Activated B cell treated with CpG ODN at 0.5 μM for 24 hours (primary cell): ENCODE measurements at regions not wholly inside any gene's neighbourhood (a gene's known extent, or its start where the extent isn't known, plus 50 kb on each side); places are given as distances from the start of the nearest gene placed in this dataset.
"Not testable (repeated sequence)": the region's sequence is repeated elsewhere in the genome, so short reads cannot be mapped to it uniquely, and the experiment has no call there.

Experiments
- ATAC-seq: fragments of 200-7000 bp; cut with Tn5 transposase; one replicate; pipeline ENCODE4 v1.10.0; 2021; ENCODE audit warnings: low read depth, mild to moderate bottlenecking, moderate library complexity
- CTCF ChIA-PET: fragments of 350-600 bp; sonication (Branson Sonifier 250); formaldehyde crosslinking; loops from one replicate; lab custom pipeline; 2021; ENCODE audit warnings: antibody characterized with exemption; lab: Charles Lee
- POLR2A ChIA-PET: fragments of 350-600 bp; sonication (Branson Sonifier 250); formaldehyde crosslinking; loops from one replicate; lab custom pipeline; 2021; ENCODE audit warnings: antibody characterized with exemption; lab: Charles Lee
- DNase-seq: peaks from one replicate; pipeline ENCODE4 v3.0.0; 2022
- H3K27ac Mint-ChIP-seq: one replicate; pipeline ENCODE4 v1.8.0; 2020; ENCODE audit warnings: mixed read lengths
- H3K27me3 Mint-ChIP-seq: one replicate; pipeline ENCODE4 v1.8.0; 2021; ENCODE audit warnings: mixed read lengths
- H3K36me3 Mint-ChIP-seq: one replicate; pipeline ENCODE4 v1.8.0; 2021; ENCODE audit warnings: low read depth, mixed read lengths
- H3K4me1 Mint-ChIP-seq: one replicate; pipeline ENCODE4 v1.8.0; 2021; ENCODE audit warnings: mixed read lengths
- H3K4me3 Mint-ChIP-seq: one replicate; pipeline ENCODE4 v1.8.0; 2020; ENCODE audit warnings: mild to moderate bottlenecking, mixed read lengths
- H3K9me3 Mint-ChIP-seq: one replicate; pipeline ENCODE4 v1.8.0; 2020; ENCODE audit warnings: mixed read lengths
- CTCF ChIP-seq: fragments of 200-600 bp; IDR thresholded peaks from one replicate; pipeline ENCODE4 v1.8.0; 2022; ENCODE audit warnings: antibody characterized with exemption, mild to moderate bottlenecking
- intact Hi-C: fragments of 100-400 bp; cut with micrococcal nuclease; formaldehyde crosslinking; loops from one replicate; pipeline ENCODE4 v1.15.1; 2024

- Mint-ChIP-seq H3K27ac (no peak overlapping the region), H3K36me3 (no peaks in the 10 kb centered on the region), H3K4me3 (no peak overlapping the region), H3K4me1 (no peaks in the 10 kb centered on the region), H3K27me3 (no peaks in the 10 kb centered on the region), H3K9me3 (no peaks in the 10 kb centered on the region)
- intact Hi-C loops, result no loop called here
- ChIA-PET CTCF (interaction anchor here (0.9 kb wide), 1 partner anchor 8 kb away, joined by 3 read pairs; no protein-coding TSS in a partner anchor), POLR2A (no interaction called here)
- no peak for ATAC-seq
- no peak for DNase-seq
- TF ChIP-seq CTCF, result no peak
Measured at GRCh38 chr5:165035520-165035919, 1530.1 kb downstream of the MAT2B start.

- Mint-ChIP-seq H3K9me3 (peaks cover 3% of the 10 kb centered on the region), H3K4me1 (no peaks in the 10 kb centered on the region), H3K36me3 (no peaks in the 10 kb centered on the region), H3K27ac (no peak overlapping the region), H3K4me3 (no peak overlapping the region), H3K27me3 (no peaks in the 10 kb centered on the region)
- ATAC-seq (no peak), DNase-seq (no peak)
- ChIA-PET POLR2A (no interaction called here), CTCF (no interaction called here)
- TF ChIP-seq CTCF, result no peak
- intact Hi-C loops, result no loop called here
Measured at GRCh38 chr5:165039748-165040147, 1534.3 kb downstream of the MAT2B start.

- H3K27me3 Mint-ChIP-seq, ATAC-seq, POLR2A ChIA-PET, H3K4me1 Mint-ChIP-seq, H3K27ac Mint-ChIP-seq, DNase-seq, H3K4me3 Mint-ChIP-seq, intact Hi-C loops, H3K36me3 Mint-ChIP-seq, H3K9me3 Mint-ChIP-seq, CTCF ChIA-PET: not testable (repeated sequence)
Measured at GRCh38 chr5:165045941-165046340, 1540.5 kb downstream of the MAT2B start.

DNA sequence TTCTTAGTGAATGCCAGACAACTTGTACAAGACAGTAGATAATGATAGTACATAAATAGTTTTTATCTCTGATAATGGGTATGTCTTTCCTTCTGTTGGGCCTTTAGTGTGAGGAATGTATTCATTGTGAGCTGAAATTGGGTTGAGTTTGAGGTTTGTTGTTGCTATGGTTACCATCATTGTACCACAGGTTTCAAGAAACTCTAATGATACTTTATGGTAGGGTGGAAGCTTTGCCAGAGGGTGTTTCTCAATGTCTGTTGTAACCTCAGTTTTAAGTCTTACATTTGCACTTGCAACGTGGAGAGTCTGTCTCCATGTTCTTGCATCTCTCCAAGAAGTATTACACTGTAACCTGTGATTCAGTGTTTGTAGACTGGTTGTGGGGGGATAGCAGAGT lies 1550.1 kb downstream of the MAT2B start:
- ChIA-PET POLR2A (no interaction called here), CTCF (no interaction called here)
- Mint-ChIP-seq H3K27ac (no peak overlapping the region), H3K4me1 (no peaks in the 10 kb centered on the region), H3K36me3 (no peaks in the 10 kb centered on the region), H3K9me3 (peaks cover 2% of the 10 kb centered on the region), H3K4me3 (no peak overlapping the region), H3K27me3 (no peaks in the 10 kb centered on the region)
- intact Hi-C loops, result no loop called here
- TF ChIP-seq CTCF, result no peak
- ATAC-seq (no peak), DNase-seq (no peak)

GRCh38 chr5:165057145-165057544 lies 1551.7 kb downstream of the MAT2B start:
- CTCF ChIA-PET, result no interaction called here
- no peak overlapping the region for H3K27ac Mint-ChIP-seq
- DNase-seq (no peak), ATAC-seq (no peak)
- no peaks in the 10 kb centered on the region for H3K27me3 Mint-ChIP-seq
- no peak overlapping the region for H3K4me3 Mint-ChIP-seq
- no peaks in the 10 kb centered on the region for H3K4me1 Mint-ChIP-seq
- intact Hi-C loops, result no loop called here
- POLR2A ChIA-PET, result no interaction called here
- peaks cover 2% of the 10 kb centered on the region for H3K9me3 Mint-ChIP-seq
- TF ChIP-seq CTCF, result no peak
- no peaks in the 10 kb centered on the region for H3K36me3 Mint-ChIP-seq

- intact Hi-C loops, result no loop called here
- Mint-ChIP-seq H3K27me3 (no peaks in the 10 kb centered on the region), H3K9me3 (peaks cover 6% of the 10 kb centered on the region), H3K27ac (no peak overlapping the region), H3K36me3 (no peaks in the 10 kb centered on the region), H3K4me3 (no peak overlapping the region), H3K4me1 (no peaks in the 10 kb centered on the region)
- TF ChIP-seq CTCF, result no peak
- ATAC-seq, result no peak
- ChIA-PET POLR2A (no interaction called here), CTCF (no interaction called here)
- no peak for DNase-seq
Measured at GRCh38 chr5:165066751-165067385, 1561.4 kb downstream of the MAT2B start.
